ENCODE measurements at regions not wholly inside any gene's neighbourhood (a gene's known extent, or its start where the extent isn't known, plus 50 kb on each side); places are given as distances from the start of the nearest gene placed in this dataset.

- Histone ChIP-seq H3K4me3 (no peak overlapping the region), H3K4me1 (replicated peaks in 1 of 2; ENCODE audit: control insufficient read depth in 2 of 2, insufficient read depth in 2 of 2, low read length in 2 of 2) (no peaks in the 10 kb centered on the region; a peak in 1 of 5 replicates), H3K27me3 (ENCODE audit: control insufficient read depth in 2 of 2, insufficient read depth in 2 of 2, low read length in 2 of 2) (peaks cover 0 to 17% of the 10 kb centered on the region in 2 experiments; a peak in 2 of 5 replicates), H3K27ac (ENCODE audit: extremely low read depth, low read depth, low read length) (no peak overlapping the region), H3K4me2 (ENCODE audit: insufficient read depth, low read length) (no peak overlapping the region), H3K9me3 (replicated peaks; ENCODE audit: control insufficient read depth, insufficient read depth, low read depth, low read length) (no peaks in the 10 kb centered on the region), H2AFZ (ENCODE audit: low read depth, low read length) (no peak overlapping the region), H3K9ac (ENCODE audit: insufficient read depth in 1 of 2, low read depth in 2 of 2, low read length in 2 of 2) (no peak overlapping the region), H3K36me3 (ENCODE audit: control insufficient read depth, insufficient read depth, low read length) (no peaks in the 10 kb centered on the region), H3K79me2 (ENCODE audit: control insufficient read depth, insufficient read depth, low read length) (no peaks in the 10 kb centered on the region), H3K9me1 (ENCODE audit: control insufficient read depth, insufficient read depth, low read length) (no peaks in the 10 kb centered on the region), H4K20me1 (replicated peaks; ENCODE audit: control insufficient read depth, insufficient read depth, low read length) (no peaks in the 10 kb centered on the region)
- intact Hi-C loops (cut with micrococcal nuclease) (no loop called here), in situ Hi-C loops (cut with MboI) (no loop called here)
- CTCF ChIA-PET (ENCODE audit: low intra/inter-chr PET ratio) = no interaction called here
- TF ChIP-seq SIX5 (IDR thresholded peaks at IDR 0.05; ENCODE audit: borderline replicate concordance in 1 of 2, insufficient read depth in 1 of 2, low read depth in 1 of 2, low read length in 2 of 2) (no peak), STAT5B (CRISPR knock-in tag; IDR thresholded peaks at IDR 0.05) (no peak), ZNF583 (CRISPR knock-in tag; IDR thresholded peaks at IDR 0.05) (no peak), ZNF699 (CRISPR knock-in tag; IDR thresholded peaks at IDR 0.05; ENCODE audit: insufficient replicate concordance) (no peak), MEF2D (tag; conservative IDR thresholded peaks at IDR 0.05; ENCODE audit: low read depth) (no peak), ZNF224 (CRISPR knock-in tag; IDR thresholded peaks at IDR 0.05) (no peak), FIP1L1 (IDR thresholded peaks at IDR 0.05; ENCODE audit: low read depth, low read length, poor library complexity, severe bottlenecking) (no peak), ZNF24 (IDR thresholded peaks at IDR 0.05) (no peak), CCAR2 (IDR thresholded peaks at IDR 0.05; ENCODE audit: low read depth, low read length) (no peak), SREBF1 (IDR thresholded peaks at IDR 0.05; ENCODE audit: borderline replicate concordance, low read depth, low read length) (no peak), ZNF121 (CRISPR knock-in tag; conservative IDR thresholded peaks at IDR 0.05) (no peak), ZNF512 (tag; IDR thresholded peaks at IDR 0.05) (no peak)
- TF ChIP-seq, protein P1, sequence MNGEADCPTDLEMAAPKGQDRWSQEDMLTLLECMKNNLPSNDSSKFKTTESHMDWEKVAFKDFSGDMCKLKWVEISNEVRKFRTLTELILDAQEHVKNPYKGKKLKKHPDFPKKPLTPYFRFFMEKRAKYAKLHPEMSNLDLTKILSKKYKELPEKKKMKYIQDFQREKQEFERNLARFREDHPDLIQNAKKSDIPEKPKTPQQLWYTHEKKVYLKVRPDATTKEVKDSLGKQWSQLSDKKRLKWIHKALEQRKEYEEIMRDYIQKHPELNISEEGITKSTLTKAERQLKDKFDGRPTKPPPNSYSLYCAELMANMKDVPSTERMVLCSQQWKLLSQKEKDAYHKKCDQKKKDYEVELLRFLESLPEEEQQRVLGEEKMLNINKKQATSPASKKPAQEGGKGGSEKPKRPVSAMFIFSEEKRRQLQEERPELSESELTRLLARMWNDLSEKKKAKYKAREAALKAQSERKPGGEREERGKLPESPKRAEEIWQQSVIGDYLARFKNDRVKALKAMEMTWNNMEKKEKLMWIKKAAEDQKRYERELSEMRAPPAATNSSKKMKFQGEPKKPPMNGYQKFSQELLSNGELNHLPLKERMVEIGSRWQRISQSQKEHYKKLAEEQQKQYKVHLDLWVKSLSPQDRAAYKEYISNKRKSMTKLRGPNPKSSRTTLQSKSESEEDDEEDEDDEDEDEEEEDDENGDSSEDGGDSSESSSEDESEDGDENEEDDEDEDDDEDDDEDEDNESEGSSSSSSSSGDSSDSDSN (IDR thresholded peaks at IDR 0.05; ENCODE audit: borderline replicate concordance in 1 of 2, low read depth in 2 of 2, low read length in 2 of 2) = no peak
- TF ChIP-seq, protein P2, sequence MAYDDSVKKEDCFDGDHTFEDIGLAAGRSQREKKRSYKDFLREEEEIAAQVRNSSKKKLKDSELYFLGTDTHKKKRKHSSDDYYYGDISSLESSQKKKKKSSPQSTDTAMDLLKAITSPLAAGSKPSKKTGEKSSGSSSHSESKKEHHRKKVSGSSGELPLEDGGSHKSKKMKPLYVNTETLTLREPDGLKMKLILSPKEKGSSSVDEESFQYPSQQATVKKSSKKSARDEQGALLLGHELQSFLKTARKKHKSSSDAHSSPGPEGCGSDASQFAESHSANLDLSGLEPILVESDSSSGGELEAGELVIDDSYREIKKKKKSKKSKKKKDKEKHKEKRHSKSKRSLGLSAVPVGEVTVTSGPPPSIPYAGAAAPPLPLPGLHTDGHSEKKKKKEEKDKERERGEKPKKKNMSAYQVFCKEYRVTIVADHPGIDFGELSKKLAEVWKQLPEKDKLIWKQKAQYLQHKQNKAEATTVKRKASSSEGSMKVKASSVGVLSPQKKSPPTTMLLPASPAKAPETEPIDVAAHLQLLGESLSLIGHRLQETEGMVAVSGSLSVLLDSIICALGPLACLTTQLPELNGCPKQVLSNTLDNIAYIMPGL (CRISPR knock-in tag; IDR thresholded peaks at IDR 0.05) = no peak
- TF ChIP-seq, protein P3, sequence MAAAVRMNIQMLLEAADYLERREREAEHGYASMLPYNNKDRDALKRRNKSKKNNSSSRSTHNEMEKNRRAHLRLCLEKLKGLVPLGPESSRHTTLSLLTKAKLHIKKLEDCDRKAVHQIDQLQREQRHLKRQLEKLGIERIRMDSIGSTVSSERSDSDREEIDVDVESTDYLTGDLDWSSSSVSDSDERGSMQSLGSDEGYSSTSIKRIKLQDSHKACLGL (CRISPR knock-in tag; IDR thresholded peaks at IDR 0.05; ENCODE audit: borderline replicate concordance, poor library complexity, severe bottlenecking) = no peak
- no TSS peak for BruUV-seq (replicated peaks)
- no peak for DNase-seq (ENCODE audit: extremely low read depth in 1 of 4, low spot score in 3 of 4)
- FAIRE-seq = no peak
- POLR2A ChIA-PET = no interaction called here
- ATAC-seq = no peak
- 7% methylated on average over 8 of the region's 9 CpGs for WGBS (ENCODE audit: insufficient coverage, low coverage, missing lambda C conversion rate)
Measured at GRCh38 chr4:4696530-4696929, 154.7 kb upstream of the STX18 start.

Data from K562 (cell line).